Hematopoietic multipotent progenitor cell treated with erythropoietin and hydrocortisone succinate and interleukin-3 and kit ligand, for 4 days (in vitro differentiated cells): ENCODE measurements at regions not wholly inside any gene's neighbourhood (a gene's known extent, or its start where the extent isn't known, plus 50 kb on each side); places are given as distances from the start of the nearest gene placed in this dataset.

Source experiments
- DNase-seq: peaks from one replicate; pipeline ENCODE4 v3.0.0-alpha.2; 2015

DNA sequence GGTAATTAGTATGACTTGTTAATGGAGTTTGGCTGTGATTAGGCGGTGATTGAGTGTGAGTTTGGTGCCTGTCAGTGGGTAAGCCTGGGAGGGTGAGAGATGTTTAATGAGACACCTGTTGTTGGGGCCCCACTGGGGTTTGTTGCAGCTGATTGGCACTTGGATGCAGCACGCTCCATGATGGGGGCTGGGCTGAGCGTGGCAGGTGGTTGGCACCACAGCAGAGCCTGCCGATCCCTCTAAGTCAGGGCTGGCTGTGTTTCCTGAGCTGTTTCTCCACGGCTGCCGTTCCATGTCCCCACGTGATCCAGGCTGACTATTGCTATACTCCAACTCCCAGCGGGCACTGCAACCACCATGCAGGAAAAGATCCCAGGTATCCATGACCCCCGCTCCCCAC, 93.5 kb upstream of the ARRDC4 start:
- no peak for DNase-seq

- DNase-seq: no peak
Measured at GRCh38 chr15:97867870-97868269, 92.6 kb upstream of the ARRDC4 start.

GRCh38 chr15:97868981-97869380, 91.5 kb upstream of the ARRDC4 start:
- DNase-seq: no peak

DNA sequence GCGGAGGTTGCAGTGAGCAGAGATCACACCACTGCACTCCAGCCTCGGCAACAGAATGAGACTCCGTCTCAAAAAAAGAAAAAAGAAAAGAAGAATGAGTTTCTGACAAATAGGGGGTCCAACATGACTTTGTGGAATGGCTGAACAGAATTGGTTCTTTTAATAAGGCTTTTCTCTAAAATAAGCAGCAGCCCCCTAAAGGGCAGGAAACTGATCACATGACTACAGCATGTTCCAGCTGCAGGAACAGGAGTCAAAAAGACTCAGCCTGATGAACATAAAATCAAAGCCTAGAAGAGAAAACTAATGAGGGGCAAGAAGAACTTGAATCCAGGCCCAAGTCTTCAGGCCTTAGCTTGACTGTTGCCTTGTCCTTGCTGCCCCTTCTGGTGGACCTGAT, 89.7 kb upstream of the ARRDC4 start:
- DNase-seq: no peak

- DNase-seq: no peak
Measured at GRCh38 chr15:97874139-97874538, 86.4 kb upstream of the ARRDC4 start.

- DNase-seq: no peak
Measured at GRCh38 chr15:97875025-97875512, 85.4 kb upstream of the ARRDC4 start.

- peak; percentile 69 for DNase-seq
Measured at GRCh38 chr15:97875513-97876280, 84.8 kb upstream of the ARRDC4 start.

GRCh38 chr15:97876281-97876675, 84.2 kb upstream of the ARRDC4 start:
- DNase-seq: no peak

- no peak for DNase-seq
Measured at GRCh38 chr15:97881346-97881965, 79.0 kb upstream of the ARRDC4 start.

DNA sequence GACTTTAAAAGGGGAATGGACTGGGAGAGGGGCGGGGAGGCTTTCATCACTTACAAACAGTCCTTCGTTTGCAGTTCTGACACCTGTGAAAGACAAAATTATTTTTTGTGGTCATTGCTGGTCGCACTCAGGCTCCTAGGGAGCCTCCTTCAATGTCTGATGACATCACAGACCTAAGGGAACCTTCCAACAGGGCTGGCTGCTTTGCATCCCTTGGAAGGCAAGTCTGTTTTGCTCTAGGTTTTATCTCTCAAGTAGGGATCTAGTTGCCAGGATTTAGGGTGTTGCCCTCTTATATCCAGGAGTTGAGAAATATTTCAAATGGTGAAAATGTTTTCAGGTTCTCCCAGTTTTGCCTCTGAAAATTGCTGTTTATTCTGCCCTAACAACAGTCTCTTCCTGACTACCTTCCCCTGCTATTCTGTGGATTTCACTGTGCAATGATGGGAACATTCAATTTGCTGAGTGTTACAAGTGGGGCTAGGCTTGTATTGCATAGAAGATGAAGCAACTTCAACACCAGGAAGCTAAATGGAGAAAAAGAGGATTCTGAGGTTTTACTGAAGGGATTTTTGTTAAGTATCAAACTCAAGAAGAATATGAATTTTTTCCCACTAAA, 75.9 kb upstream of the ARRDC4 start:
- DNase-seq: no peak

DNA sequence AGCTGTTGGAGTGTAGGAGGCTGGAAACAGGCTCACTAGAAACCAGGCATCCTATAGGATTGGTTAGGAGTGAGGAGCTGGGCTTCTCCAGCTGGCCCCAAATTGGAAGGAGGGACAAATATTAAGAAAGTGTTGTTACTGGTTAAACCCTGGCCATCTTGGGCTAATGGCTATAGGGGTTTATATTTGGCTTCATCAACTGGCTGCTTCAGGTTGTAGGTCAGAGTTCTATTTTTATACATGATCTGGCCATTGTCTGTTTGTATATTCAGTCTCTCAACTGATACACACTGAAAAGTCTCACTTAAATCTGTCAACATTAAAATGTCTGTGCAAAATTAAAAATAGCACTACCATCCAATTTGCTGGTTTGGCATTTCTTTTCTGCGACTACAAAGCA, 70.2 kb upstream of the ARRDC4 start:
- DNase-seq: no peak

DNA sequence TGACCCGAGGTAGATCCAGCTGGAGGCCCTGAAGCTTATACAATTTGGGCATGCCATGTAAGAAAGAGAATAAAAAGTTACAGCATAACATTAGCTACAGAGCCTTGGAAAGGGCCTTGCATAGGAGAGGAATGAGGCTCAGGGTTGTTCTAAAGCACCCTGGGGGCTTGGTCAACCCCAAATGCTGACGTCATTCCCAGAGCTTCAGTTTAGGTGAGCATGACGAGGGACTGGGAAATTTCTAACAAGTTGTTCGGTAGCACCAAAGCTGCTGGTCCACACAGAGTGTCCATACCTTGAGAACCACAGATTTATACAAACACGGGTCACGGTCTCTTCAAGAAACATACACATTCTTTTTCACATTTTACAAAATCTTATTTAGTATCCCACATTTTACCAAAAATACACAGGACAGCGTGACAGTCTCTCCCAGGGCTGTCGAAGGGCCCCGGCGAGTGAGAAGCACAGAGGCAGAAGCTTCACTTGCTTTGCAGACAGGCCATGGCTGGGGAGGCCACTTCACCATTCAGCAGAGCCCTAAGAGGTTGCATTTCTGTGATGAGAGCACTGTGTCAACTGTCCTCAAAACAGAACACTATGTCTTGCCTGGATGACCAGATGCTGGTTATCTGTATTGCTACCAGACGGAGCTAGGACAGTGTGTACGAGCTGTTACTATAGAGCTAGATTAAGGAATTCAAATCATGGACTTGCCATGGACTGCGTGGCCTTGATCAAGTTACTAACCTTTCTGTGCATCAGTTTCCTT, 68.2 kb upstream of the ARRDC4 start:
- DNase-seq: no peak

- peak; percentile 13 for DNase-seq
Measured at GRCh38 chr15:97893967-97894366, 66.5 kb upstream of the ARRDC4 start.

DNA sequence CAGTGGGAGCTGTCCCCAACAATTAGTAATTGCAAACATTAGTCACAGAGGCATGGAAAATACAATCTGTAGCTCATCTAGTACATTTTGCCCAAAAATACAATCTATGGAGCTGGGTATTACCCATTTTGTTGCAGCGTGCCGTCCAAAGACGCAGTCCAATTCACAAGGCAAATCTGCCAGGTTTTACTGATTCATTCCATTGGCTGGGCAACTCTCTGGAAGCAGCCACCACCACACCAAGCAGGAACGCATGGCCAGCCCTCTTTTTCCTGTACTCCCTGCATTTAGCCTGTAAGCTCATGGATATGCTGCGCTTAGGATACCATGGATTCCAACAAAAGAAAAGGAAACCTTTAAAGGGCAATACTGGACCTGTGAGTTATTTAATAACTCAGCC, 60.5 kb upstream of the ARRDC4 start:
- DNase-seq: no peak

GRCh38 chr15:97902140-97902780, 58.2 kb upstream of the ARRDC4 start:
- DNase-seq: no peak

DNA sequence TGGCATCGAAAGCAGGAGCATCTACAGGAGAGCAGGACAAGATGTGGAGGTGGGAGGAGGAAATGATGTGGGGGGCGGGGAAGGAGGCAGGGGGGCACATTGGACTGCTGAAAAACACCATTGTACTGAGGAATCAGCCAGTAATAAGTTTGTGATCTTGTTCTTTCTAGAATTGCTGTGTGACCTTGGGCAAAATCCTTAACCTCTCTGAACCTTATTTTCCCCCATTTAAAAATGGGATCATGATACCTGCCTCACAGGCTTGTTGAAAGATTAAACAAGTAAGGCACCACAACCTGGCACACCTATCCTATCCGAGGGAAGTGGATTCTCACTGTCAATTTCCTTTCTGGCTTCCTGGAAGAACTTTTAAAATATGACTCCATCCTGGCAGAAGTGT, 56.9 kb upstream of the ARRDC4 start:
- no peak for DNase-seq

- DNase-seq: peak; percentile 76
Measured at GRCh38 chr15:97903971-97904572, 56.4 kb upstream of the ARRDC4 start.

DNA sequence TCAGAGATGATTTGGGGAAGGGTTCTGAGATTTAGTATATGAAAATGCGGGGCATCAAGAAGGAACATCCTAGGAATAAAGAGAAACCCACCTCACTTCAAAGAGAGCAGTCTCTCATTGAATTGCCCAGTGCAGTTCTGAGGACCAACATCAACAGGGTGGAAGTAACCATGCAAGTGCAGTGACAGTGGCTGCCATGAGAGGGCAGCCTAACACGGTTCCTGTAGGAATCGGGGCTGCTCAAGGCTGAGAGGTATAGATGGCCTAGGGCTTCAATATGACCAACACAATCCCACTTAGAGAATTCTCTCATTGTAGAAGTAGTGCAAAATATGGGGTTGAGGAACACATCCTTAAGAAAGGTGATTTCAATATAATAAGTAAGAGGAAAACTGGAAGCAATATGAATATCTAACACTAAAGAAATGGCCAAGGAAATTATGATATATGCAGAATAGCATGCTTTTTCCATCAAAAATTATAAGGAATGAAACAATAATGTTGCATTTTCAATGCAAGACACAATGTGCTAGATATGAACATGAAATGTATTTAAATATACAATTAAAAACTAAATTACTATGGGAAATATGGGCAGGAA, 51.1 kb upstream of the ARRDC4 start:
- DNase-seq: peak; percentile 85
